DND-41 (cell line): ENCODE measurements at regions not wholly inside any gene's neighbourhood (a gene's known extent, or its start where the extent isn't known, plus 50 kb on each side); places are given as distances from the start of the nearest gene placed in this dataset.
"Not testable (repeated sequence)": the region's sequence is repeated elsewhere in the genome, so short reads cannot be mapped to it uniquely, and the experiment has no call there.

Experiments
- ATAC-seq: fragments of 200-7000 bp; cut with Tn5 transposase; 3 replicates; pipeline ENCODE4 v1.9.1; 2021; ENCODE audit warnings: low read depth; ENCODE audit not compliant: insufficient read depth
- DNase-seq: peaks from one replicate; pipeline ENCODE4 v3.0.0-alpha.2; 2020
- H2AFZ ChIP-seq: 2 replicates; pipeline ENCODE4 v1.6.0; 2012; ENCODE audit warnings: low read depth, low read length
- H3K27ac ChIP-seq: 2 replicates; pipeline ENCODE4 v1.5.1; 2012; ENCODE audit warnings: low read length, inconsistent platforms
- H3K27me3 ChIP-seq: fragments of 200-600 bp; sonication (generic); 2 replicates; pipeline ENCODE4 v1.6.0; 2012; ENCODE audit warnings: low read length, mild to moderate bottlenecking, inconsistent platforms; ENCODE audit not compliant: insufficient read depth, poor library complexity
- H3K36me3 ChIP-seq: 2 replicates; pipeline ENCODE4 v1.5.1; 2012; ENCODE audit warnings: low read length, inconsistent platforms; ENCODE audit not compliant: insufficient read depth
- H3K4me1 ChIP-seq: 2 replicates; pipeline ENCODE4 v1.5.1; 2012; ENCODE audit warnings: mild to moderate bottlenecking, low read length; ENCODE audit not compliant: insufficient read depth
- H3K4me2 ChIP-seq: 2 replicates; pipeline ENCODE4 v1.6.0; 2012; ENCODE audit warnings: mild to moderate bottlenecking, moderate library complexity, low read length, inconsistent platforms; ENCODE audit not compliant: insufficient read depth
- H3K4me3 ChIP-seq, 2 experiments: fragments of 200-600 bp in 1 of 2; shearing (Covaris generic) in 1 of 2; 2 replicates each; pipeline ENCODE4 v1.5.1; 2012 to 2016; ENCODE audit warnings: inconsistent platforms in 2 of 2, low read length in 2 of 2, mild to moderate bottlenecking in 2 of 2, low read depth in 1 of 2, moderate library complexity in 1 of 2
- H3K79me2 ChIP-seq: 2 replicates; pipeline ENCODE4 v1.6.0; 2012; ENCODE audit warnings: low read length, inconsistent platforms; ENCODE audit not compliant: insufficient read depth
- H3K9ac ChIP-seq: 2 replicates; pipeline ENCODE4 v1.6.0; 2012; ENCODE audit warnings: low read depth, mild to moderate bottlenecking, inconsistent platforms, low read length, moderate library complexity
- H3K9me3 ChIP-seq: 2 replicates; pipeline ENCODE4 v1.5.1; 2012; ENCODE audit warnings: low read length, moderate library complexity, mild to moderate bottlenecking, inconsistent platforms; ENCODE audit not compliant: insufficient read depth, severe bottlenecking
- H4K20me1 ChIP-seq: 2 replicates; pipeline ENCODE4 v1.6.0; 2012; ENCODE audit warnings: low read length; ENCODE audit not compliant: insufficient read depth
- CTCF ChIP-seq: IDR thresholded peaks from 2 replicates; pipeline ENCODE4 v1.5.1; 2012; ENCODE audit warnings: borderline replicate concordance, low read length, moderate library complexity, mild to moderate bottlenecking; ENCODE audit not compliant: poor library complexity, severe bottlenecking; ENCODE audit errors: extremely low read depth
- EZH2 ChIP-seq: IDR thresholded peaks from 3 replicates; pipeline ENCODE4 v1.6.1; 2012; ENCODE audit warnings: borderline replicate concordance, low read depth, mild to moderate bottlenecking, moderate library complexity, low read length, inconsistent platforms; ENCODE audit not compliant: severe bottlenecking

- no peak overlapping the region for H3K27ac ChIP-seq
- no peaks in the 10 kb centered on the region for H3K27me3 ChIP-seq
- no peak overlapping the region for H3K4me2 ChIP-seq
- H3K79me2 ChIP-seq: no peaks in the 10 kb centered on the region
- H2AFZ ChIP-seq: no peak overlapping the region
- no peak overlapping the region for H3K9ac ChIP-seq
- DNase-seq (no peak), ATAC-seq (no peak)
- no peaks in the 10 kb centered on the region for H4K20me1 ChIP-seq
- no peak overlapping the region for H3K4me3 ChIP-seq
- TF ChIP-seq EZH2 (no peak), CTCF (no peak)
- H3K4me1 ChIP-seq: no peaks in the 10 kb centered on the region
- no peaks in the 10 kb centered on the region for H3K9me3 ChIP-seq
- no peaks in the 10 kb centered on the region for H3K36me3 ChIP-seq
Observed at GRCh38 chr9:104227108-104227507, 133.0 kb downstream of the SMC2 start.

- Histone ChIP-seq H3K4me2 (no peak overlapping the region), H3K79me2 (no peaks in the 10 kb centered on the region), H3K9me3 (no peaks in the 10 kb centered on the region), H3K4me3 (no peak overlapping the region), H3K27ac (no peak overlapping the region), H3K36me3 (no peaks in the 10 kb centered on the region), H3K9ac (no peak overlapping the region), H3K27me3 (no peaks in the 10 kb centered on the region), H4K20me1 (no peaks in the 10 kb centered on the region), H2AFZ (no peak overlapping the region), H3K4me1 (no peaks in the 10 kb centered on the region)
- TF ChIP-seq EZH2 (no peak), CTCF (no peak)
- no peak for ATAC-seq
- DNase-seq: no peak
Observed at GRCh38 chr9:104232781-104233341, 138.8 kb downstream of the SMC2 start.

GRCh38 chr9:104233366-104233765 lies 139.3 kb downstream of the SMC2 start:
- DNase-seq: no peak
- H3K27me3 ChIP-seq: no peaks in the 10 kb centered on the region
- H3K36me3 ChIP-seq: no peaks in the 10 kb centered on the region
- H2AFZ ChIP-seq: no peak overlapping the region
- H3K4me1 ChIP-seq: no peaks in the 10 kb centered on the region
- H3K4me2 ChIP-seq: no peak overlapping the region
- H4K20me1 ChIP-seq: no peaks in the 10 kb centered on the region
- H3K9me3 ChIP-seq: no peaks in the 10 kb centered on the region
- H3K27ac ChIP-seq: no peak overlapping the region
- no peak for ATAC-seq
- no peak overlapping the region for H3K4me3 ChIP-seq
- no peaks in the 10 kb centered on the region for H3K79me2 ChIP-seq
- TF ChIP-seq EZH2 (no peak), CTCF (no peak)
- H3K9ac ChIP-seq: no peak overlapping the region

- H4K20me1 ChIP-seq, H3K36me3 ChIP-seq, H3K79me2 ChIP-seq, H3K27ac ChIP-seq, H3K4me3 ChIP-seq, ATAC-seq, H3K9ac ChIP-seq, H3K4me1 ChIP-seq, H2AFZ ChIP-seq, DNase-seq, H3K9me3 ChIP-seq, H3K4me2 ChIP-seq, H3K27me3 ChIP-seq: not testable (repeated sequence)
Observed at GRCh38 chr9:104234632-104235337, 140.7 kb downstream of the SMC2 start.

- peak; percentile 4 for DNase-seq
Observed at GRCh38 chr9:104235347-104236120, 141.4 kb downstream of the SMC2 start.

More at GRCh38 chr9:104235347-104236120, 141.4 kb downstream of the SMC2 start:
- not testable (repeated sequence) for H3K9ac ChIP-seq, ATAC-seq, H3K79me2 ChIP-seq, H4K20me1 ChIP-seq, H3K27ac ChIP-seq, H3K4me2 ChIP-seq, H3K9me3 ChIP-seq, H3K4me1 ChIP-seq, H2AFZ ChIP-seq, H3K27me3 ChIP-seq, H3K4me3 ChIP-seq, H3K36me3 ChIP-seq
